ENCODE measurements at regions not wholly inside any gene's neighbourhood (a gene's known extent, or its start where the extent isn't known, plus 50 kb on each side); places are given as distances from the start of the nearest gene placed in this dataset.

DNA sequence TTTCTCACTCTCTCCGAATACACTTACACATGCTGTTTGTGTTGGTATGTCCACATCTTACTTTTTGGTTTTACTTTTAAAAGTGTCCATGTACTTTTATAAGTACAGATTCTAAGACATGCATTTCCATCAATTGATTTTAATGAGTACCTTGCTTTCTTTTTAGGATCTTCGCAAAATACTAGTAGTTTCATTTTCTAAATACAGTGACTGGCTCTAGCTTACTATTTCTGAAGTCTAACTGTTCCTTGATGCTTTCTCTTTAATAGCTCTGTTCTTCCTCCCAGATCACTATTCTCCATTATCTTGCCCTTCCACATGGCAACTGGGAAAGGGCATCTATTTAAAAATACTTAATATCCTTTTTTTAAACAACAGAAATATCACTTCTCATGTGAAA is 164.1 kb downstream of the KITLG start:
- intact Hi-C loops (cut with DNase I): no loop called here
- DNase-seq: no peak
- H3K27me3 ChIP-seq: no peaks in the 10 kb centered on the region
- no peak overlapping the region for H3K4me3 ChIP-seq
- no peak overlapping the region for H3K27ac ChIP-seq
- H3K4me1 ChIP-seq (ENCODE audit: insufficient read depth): no peaks in the 10 kb centered on the region
- H3K9me3 ChIP-seq: no peaks in the 10 kb centered on the region
- TF ChIP-seq EP300 (IDR thresholded peaks at IDR 0.05): no peak
- TF ChIP-seq POLR2A (IDR thresholded peaks at IDR 0.05): no peak
- H3K36me3 ChIP-seq: no peaks in the 10 kb centered on the region
- WGBS, 3 donors: 74 to 88% (median 76%) methylated on average over 2 of the region's 2 CpGs

DNA sequence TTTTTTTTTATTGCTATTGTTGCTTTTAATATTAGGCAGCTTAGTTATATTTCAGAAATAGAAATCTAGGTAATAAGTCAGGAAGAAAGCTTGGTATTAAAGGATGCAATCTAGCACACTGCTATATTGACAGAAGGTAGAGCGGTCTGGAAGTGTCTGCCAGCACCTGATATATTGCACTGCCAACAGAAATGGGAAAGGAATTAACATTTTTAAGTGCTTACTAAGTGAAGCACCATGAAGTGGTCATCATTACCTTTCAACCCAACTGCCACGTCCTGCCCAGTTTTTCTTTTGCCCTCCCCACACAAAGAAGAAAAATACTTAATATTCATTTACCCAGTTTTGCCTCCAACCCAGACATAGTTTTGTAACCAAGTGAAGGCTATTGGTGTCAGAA is 163.5 kb downstream of the KITLG start:
- no peak overlapping the region for H3K27ac ChIP-seq
- H3K27me3 ChIP-seq: no peaks in the 10 kb centered on the region
- intact Hi-C loops (cut with DNase I): no loop called here
- no peak overlapping the region for H3K4me3 ChIP-seq
- 87 to 90% (median 89%) methylated on average over 2 of the region's 2 CpGs for WGBS, 3 donors
- no peak for DNase-seq
- H3K9me3 ChIP-seq: no peaks in the 10 kb centered on the region
- H3K4me1 ChIP-seq (ENCODE audit: insufficient read depth): no peaks in the 10 kb centered on the region
- TF ChIP-seq POLR2A (IDR thresholded peaks at IDR 0.05) (no peak), EP300 (IDR thresholded peaks at IDR 0.05) (no peak)
- TF ChIP-seq, protein P1, sequence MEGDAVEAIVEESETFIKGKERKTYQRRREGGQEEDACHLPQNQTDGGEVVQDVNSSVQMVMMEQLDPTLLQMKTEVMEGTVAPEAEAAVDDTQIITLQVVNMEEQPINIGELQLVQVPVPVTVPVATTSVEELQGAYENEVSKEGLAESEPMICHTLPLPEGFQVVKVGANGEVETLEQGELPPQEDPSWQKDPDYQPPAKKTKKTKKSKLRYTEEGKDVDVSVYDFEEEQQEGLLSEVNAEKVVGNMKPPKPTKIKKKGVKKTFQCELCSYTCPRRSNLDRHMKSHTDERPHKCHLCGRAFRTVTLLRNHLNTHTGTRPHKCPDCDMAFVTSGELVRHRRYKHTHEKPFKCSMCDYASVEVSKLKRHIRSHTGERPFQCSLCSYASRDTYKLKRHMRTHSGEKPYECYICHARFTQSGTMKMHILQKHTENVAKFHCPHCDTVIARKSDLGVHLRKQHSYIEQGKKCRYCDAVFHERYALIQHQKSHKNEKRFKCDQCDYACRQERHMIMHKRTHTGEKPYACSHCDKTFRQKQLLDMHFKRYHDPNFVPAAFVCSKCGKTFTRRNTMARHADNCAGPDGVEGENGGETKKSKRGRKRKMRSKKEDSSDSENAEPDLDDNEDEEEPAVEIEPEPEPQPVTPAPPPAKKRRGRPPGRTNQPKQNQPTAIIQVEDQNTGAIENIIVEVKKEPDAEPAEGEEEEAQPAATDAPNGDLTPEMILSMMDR (IDR thresholded peaks at IDR 0.05): no peak
- H3K36me3 ChIP-seq: no peaks in the 10 kb centered on the region

DNA sequence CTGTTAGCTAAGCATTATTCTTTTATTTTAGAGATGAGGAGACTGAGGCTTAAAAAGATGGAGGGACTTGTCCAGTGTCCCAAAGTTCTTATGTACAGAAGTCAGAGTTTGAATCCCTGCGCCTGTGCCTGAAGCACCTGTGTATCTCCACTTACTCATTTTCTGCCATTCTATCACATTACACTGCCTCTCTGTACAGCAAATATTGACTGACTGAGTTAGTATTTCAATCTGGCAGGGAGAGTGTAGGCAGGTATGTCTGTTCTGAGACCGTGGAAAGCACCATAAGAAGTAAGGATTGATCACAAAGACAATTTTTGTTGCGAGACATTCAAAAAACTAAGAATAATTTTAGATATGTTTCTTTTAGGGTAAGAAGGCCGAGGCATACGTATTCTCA is 162.7 kb downstream of the KITLG start:
- TF ChIP-seq POLR2A (IDR thresholded peaks at IDR 0.05): no peak
- TF ChIP-seq, protein P1 (IDR thresholded peaks at IDR 0.05): no peak
- no peak overlapping the region for H3K4me3 ChIP-seq
- H3K9me3 ChIP-seq: no peaks in the 10 kb centered on the region
- H3K4me1 ChIP-seq (ENCODE audit: insufficient read depth): no peaks in the 10 kb centered on the region
- no peaks in the 10 kb centered on the region for H3K27me3 ChIP-seq
- DNase-seq: no peak
- H3K36me3 ChIP-seq: no peaks in the 10 kb centered on the region
- 69 to 80% (median 75%) methylated on average over 5 of the region's 5 CpGs for WGBS, 3 donors
- no peak overlapping the region for H3K27ac ChIP-seq
- intact Hi-C loops (cut with DNase I): no loop called here

DNA sequence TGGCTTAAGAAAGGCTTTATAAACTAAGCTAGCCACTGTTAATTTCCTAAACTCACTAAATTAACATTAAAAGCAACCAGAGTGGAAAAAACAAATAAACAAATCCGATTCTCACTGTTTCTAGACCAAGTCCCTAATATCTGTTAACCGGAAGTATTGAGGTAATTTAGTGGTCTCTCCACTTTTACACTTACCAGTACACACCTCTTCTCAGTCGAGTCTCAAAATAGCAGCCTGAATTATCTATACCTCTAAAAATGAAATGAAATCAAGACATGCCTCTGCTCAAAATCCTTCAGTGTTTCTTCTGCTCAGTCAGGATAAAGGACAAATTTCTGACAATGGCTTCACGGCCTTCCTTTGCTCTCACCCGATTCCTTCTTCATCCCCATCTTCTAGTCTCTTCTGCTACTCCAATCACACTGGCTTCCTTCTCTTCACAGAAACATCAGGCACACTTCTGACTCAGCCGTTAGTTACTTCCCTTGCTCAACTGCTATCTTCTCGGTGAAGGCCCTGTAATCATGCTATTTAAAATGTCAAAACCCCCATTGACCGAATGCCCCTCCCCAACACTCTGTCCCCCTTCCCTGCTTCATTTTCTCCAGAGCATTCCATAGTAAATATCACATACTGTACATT is 161.3 kb downstream of the KITLG start:
- 82 to 92% (median 92%) methylated on average over 8 of the region's 8 CpGs for WGBS, 3 donors
- no peaks in the 10 kb centered on the region for H3K9me3 ChIP-seq
- H3K27me3 ChIP-seq: no peaks in the 10 kb centered on the region
- no peaks in the 10 kb centered on the region for H3K4me1 ChIP-seq (ENCODE audit: insufficient read depth)
- no peak for DNase-seq
- H3K36me3 ChIP-seq: no peaks in the 10 kb centered on the region
- TF ChIP-seq EP300 (IDR thresholded peaks at IDR 0.05): no peak
- no peak for TF ChIP-seq POLR2A (IDR thresholded peaks at IDR 0.05)
- TF ChIP-seq, protein P1 (IDR thresholded peaks at IDR 0.05): no peak
- H3K27ac ChIP-seq: no peak overlapping the region
- no peak overlapping the region for H3K4me3 ChIP-seq
- intact Hi-C loops (cut with DNase I): no loop called here

DNA sequence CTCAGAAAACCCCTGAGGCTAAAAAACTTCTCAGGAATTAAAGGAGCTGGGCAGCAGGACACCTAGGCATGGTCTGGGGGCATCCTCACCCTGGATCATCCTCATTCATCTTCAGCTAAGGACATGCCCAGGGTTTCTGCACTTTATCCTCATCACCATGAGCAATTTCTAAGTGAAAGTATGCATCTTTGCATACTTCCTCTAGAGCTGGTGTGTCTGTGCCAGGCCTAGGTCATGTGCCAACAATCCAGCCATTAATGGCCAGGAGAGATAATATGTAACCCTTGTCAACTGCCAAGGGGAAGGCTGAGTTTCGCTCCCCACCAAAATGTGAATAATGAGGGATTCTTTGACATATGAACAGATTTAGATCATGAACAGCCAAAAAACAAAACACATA is 160.5 kb downstream of the KITLG start:
- no peak for DNase-seq
- Histone ChIP-seq H3K9me3 (no peaks in the 10 kb centered on the region), H3K36me3 (no peaks in the 10 kb centered on the region), H3K4me3 (no peak overlapping the region), H3K27me3 (no peaks in the 10 kb centered on the region), H3K27ac (no peak overlapping the region), H3K4me1 (ENCODE audit: insufficient read depth) (no peaks in the 10 kb centered on the region)
- TF ChIP-seq, protein P1 (IDR thresholded peaks at IDR 0.05): no peak
- TF ChIP-seq POLR2A (IDR thresholded peaks at IDR 0.05) (no peak), EP300 (IDR thresholded peaks at IDR 0.05) (no peak)
- WGBS, 3 donors: 95 to 98% (median 98%) methylated on average over 1 of the region's 1 CpG
- intact Hi-C loops (cut with DNase I): no loop called here
